SK-N-SH (cell line): ENCODE measurements at regions not wholly inside any gene's neighbourhood (a gene's known extent, or its start where the extent isn't known, plus 50 kb on each side); places are given as distances from the start of the nearest gene placed in this dataset.
A peak's percentile ranks its signal among the peaks of the same experiment; 100 is the strongest.

Experiments used
- CTCF ChIA-PET: fragments of 300-600, 350-600 bp; formaldehyde crosslinking; extraction: SDS; loops from one replicate; lab custom pipeline; 2021; lab: Yijun Ruan, JAX
- POLR2A ChIA-PET: fragments of 350-600 bp; sonication (Branson Sonifier 250); formaldehyde crosslinking; extraction: SDS; loops from one replicate; lab custom pipeline; 2020; ENCODE audit warnings: antibody characterized with exemption, inconsistent platforms; lab: Yijun Ruan, JAX
- DNase-seq: peaks from one replicate; pipeline ENCODE4 v3.0.0; 2012
- H2AFZ ChIP-seq: fragments of 200-600 bp; sonication (generic); 2 replicates; pipeline ENCODE4 v1.8.1; 2016; ENCODE audit warnings: antibody characterized with exemption, mild to moderate bottlenecking, low read depth
- H3F3A ChIP-seq: fragments of 200-600 bp; sonication (generic); replicated peaks from 2 replicates; pipeline ENCODE3; 2016; ENCODE audit warnings: antibody characterized with exemption, mild to moderate bottlenecking; ENCODE audit not compliant: insufficient read depth
- H3K27ac ChIP-seq, 2 experiments: fragments of 200-500 bp in 1 of 2; fragments of 200-600 bp in 1 of 2; sonication (Bioruptor generic) in 1 of 2; sonication (generic), shearing (Covaris generic) in 1 of 2; 2 replicates each; pipeline versions ENCODE4 v1.5.1 to v1.6.1; 2014 to 2016; ENCODE audit warnings: low read depth in 2 of 2, inconsistent platforms in 1 of 2, low read length in 1 of 2, mild to moderate bottlenecking in 1 of 2, mixed read lengths in 1 of 2
- H3K27me3 ChIP-seq: fragments of 200-600 bp; sonication (generic), shearing (Covaris generic); 2 replicates; pipeline ENCODE4 v1.6.1; 2016; ENCODE audit warnings: mixed run types; ENCODE audit not compliant: insufficient read depth
- H3K36me3 ChIP-seq, 2 experiments: fragments of 200-500 bp in 1 of 2; fragments of 200-600 bp in 1 of 2; sonication (Bioruptor generic) in 1 of 2; sonication (generic) in 1 of 2; replicated peaks in 1 of 2; 2 replicates each; pipeline versions ENCODE3 to v1.5.1; 2014 to 2016; ENCODE audit warnings: low read length in 1 of 2, mild to moderate bottlenecking in 1 of 2; ENCODE audit not compliant: insufficient read depth in 2 of 2, control insufficient read depth in 1 of 2
- H3K4me1 ChIP-seq, 2 experiments: fragments of 200-500 bp in 1 of 2; fragments of 200-600 bp in 1 of 2; sonication (Bioruptor generic) in 1 of 2; sonication (generic), shearing (Covaris generic) in 1 of 2; 2 replicates each; pipeline versions ENCODE4 v1.5.1 to v1.6.1; 2014 to 2016; ENCODE audit warnings: low read depth in 1 of 2, low read length in 1 of 2, mixed run types in 1 of 2; ENCODE audit not compliant: insufficient read depth in 2 of 2, control insufficient read depth in 1 of 2
- H3K4me2 ChIP-seq: fragments of 200-600 bp; sonication (generic), shearing (Covaris generic); 2 replicates; pipeline ENCODE4 v1.6.1; 2017; ENCODE audit warnings: mixed run types
- H3K4me3 ChIP-seq, 2 experiments: fragments of 200-500 bp in 1 of 2; fragments of 200-600 bp in 1 of 2; sonication (Bioruptor generic) in 1 of 2; sonication (generic), shearing (Covaris generic) in 1 of 2; 2 replicates each; pipeline versions ENCODE4 v1.5.1 to v1.8.1; 2014 to 2016; ENCODE audit warnings: low read depth in 2 of 2, inconsistent platforms in 1 of 2, low read length in 1 of 2, mild to moderate bottlenecking in 1 of 2, mixed read lengths in 1 of 2, moderate library complexity in 1 of 2
- H3K79me2 ChIP-seq: fragments of 200-600 bp; sonication (generic); 2 replicates; pipeline ENCODE4 v1.8.1; 2017; ENCODE audit warnings: mild to moderate bottlenecking; ENCODE audit not compliant: insufficient read depth
- H3K9ac ChIP-seq: fragments of 200-600 bp; sonication (generic); 2 replicates; pipeline ENCODE4 v1.6.1; 2017; ENCODE audit warnings: mixed run types
- H3K9me2 ChIP-seq: fragments of 200-600 bp; sonication (generic); 2 replicates; pipeline ENCODE4 v1.6.1; 2017; ENCODE audit warnings: mixed run types
- H3K9me3 ChIP-seq: fragments of 200-600 bp; sonication (generic); 2 replicates; pipeline ENCODE4 v1.6.1; 2017; ENCODE audit warnings: mixed run types, mild to moderate bottlenecking, moderate library complexity
- H4K20me1 ChIP-seq: fragments of 200-600 bp; sonication (generic); 2 replicates; pipeline ENCODE4 v1.6.1; 2017; ENCODE audit warnings: mild to moderate bottlenecking, mixed run types; ENCODE audit not compliant: insufficient read depth
- CTCF ChIP-seq: fragments of 200-600 bp; sonication (generic); IDR thresholded peaks from 2 replicates; pipeline ENCODE4 v1.6.1; 2017; ENCODE audit warnings: antibody characterized with exemption, mild to moderate bottlenecking, moderate library complexity
- FOXJ3 ChIP-seq: sonication (generic); formaldehyde crosslinking; IDR thresholded peaks from 2 replicates; pipeline ENCODE4 v1.5.1; 2020; ENCODE audit warnings: mild to moderate bottlenecking, missing genetic modification reagents
- IRF3 ChIP-seq: fragments of 150-350 bp; IDR thresholded peaks from 2 replicates; pipeline ENCODE4 v1.6.1; 2016; ENCODE audit warnings: mild to moderate bottlenecking, low read depth, low read length
- TCF12 ChIP-seq: IDR thresholded peaks from 2 replicates; pipeline ENCODE4 v1.4.0; 2012
- TEAD4 ChIP-seq: IDR thresholded peaks from 2 replicates; pipeline ENCODE4 v1.4.0; 2012; ENCODE audit warnings: mild to moderate bottlenecking, borderline replicate concordance; ENCODE audit not compliant: insufficient read depth
- USF1 ChIP-seq: IDR thresholded peaks from 2 replicates; pipeline ENCODE4 v1.4.0; 2012; ENCODE audit warnings: low read depth, borderline replicate concordance
- YY1 ChIP-seq: IDR thresholded peaks from 2 replicates; pipeline ENCODE4 v1.4.0; 2012; ENCODE audit warnings: low read depth, mild to moderate bottlenecking
- whole genome bisulfite sequencing: methylation state at CpG from one replicate; pipeline ENCODE4 v1.1.6; 2017; ENCODE audit warnings: low lambda C conversion rate; 5-methylcytosine and 5-hydroxymethylcytosine counted together

- Histone ChIP-seq H3F3A (peaks cover 3% of the 10 kb centered on the region), H4K20me1 (no peaks in the 10 kb centered on the region), H3K9me3 (no peaks in the 10 kb centered on the region), H3K36me3 (no peaks in the 10 kb centered on the region), H3K4me1 (no peaks in the 10 kb centered on the region; a peak in 1 of 4 replicates), H3K9me2 (no peaks in the 10 kb centered on the region), H3K4me2 (peak overlapping the region; percentile 51; the same call in 1 of the 2 replicates), H3K27me3 (no peaks in the 10 kb centered on the region), H3K27ac (peak overlapping the region; percentile 1 to 46; a peak in 2 of 4 replicates), H3K4me3 (no peak overlapping the region), H2AFZ (peak overlapping the region; percentile 82), H3K9ac (no peak overlapping the region; the same call in 1 of the 2 replicates), H3K79me2 (no peaks in the 10 kb centered on the region)
- WGBS, result 16% methylated on average over 4 of the region's 4 CpGs
- TF ChIP-seq IRF3, result no peak
- TF ChIP-seq CTCF, result no peak
- no peak for TF ChIP-seq TCF12
- TF ChIP-seq TEAD4, result no peak
- peak; percentile 77; the same call in 1 of the 2 replicates for TF ChIP-seq USF1
- TF ChIP-seq FOXJ3 (CRISPR knock-in tag), result no peak
- TF ChIP-seq YY1, result no peak
- POLR2A ChIA-PET, result no interaction called here
- no peak for DNase-seq
- CTCF ChIA-PET, result no interaction called here
Observed at GRCh38 chr1:170604889-170605288, 59.0 kb upstream of the PRRX1 start.
